Fibroblast of skin of left quadriceps (primary cell): ENCODE measurements at regions not wholly inside any gene's neighbourhood (a gene's known extent, or its start where the extent isn't known, plus 50 kb on each side); places are given as distances from the start of the nearest gene placed in this dataset.

Experiments used
- DNase-seq, 2 experiments: peaks; one replicate each; pipeline ENCODE4 v3.0.0-alpha.2; 2013; ENCODE audit warnings: low read depth in 2 of 2

- DNase-seq = no peak
Measured at GRCh38 chr1:17970757-17971156, 136.8 kb upstream of the IGSF21 start.

DNA sequence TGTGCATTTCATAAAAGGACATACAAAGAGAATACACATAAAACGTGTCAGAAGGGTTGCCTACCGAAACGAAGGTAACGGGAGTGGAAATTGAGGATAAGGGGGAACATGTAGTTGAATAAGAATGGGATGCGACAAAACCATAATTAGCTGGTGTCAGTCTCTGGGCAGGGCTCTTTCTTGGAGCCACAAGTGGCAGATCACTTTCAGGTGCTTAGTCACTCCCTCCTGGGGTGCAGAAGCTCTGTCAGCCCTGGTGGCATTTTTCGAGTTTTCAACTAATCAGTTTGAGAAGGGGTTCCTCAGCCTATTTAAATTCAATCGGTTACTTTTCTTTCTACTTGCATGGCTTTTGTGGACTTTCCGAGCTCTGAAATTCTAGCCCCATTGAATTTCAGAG is 133.9 kb upstream of the IGSF21 start:
- DNase-seq = no peak

DNA sequence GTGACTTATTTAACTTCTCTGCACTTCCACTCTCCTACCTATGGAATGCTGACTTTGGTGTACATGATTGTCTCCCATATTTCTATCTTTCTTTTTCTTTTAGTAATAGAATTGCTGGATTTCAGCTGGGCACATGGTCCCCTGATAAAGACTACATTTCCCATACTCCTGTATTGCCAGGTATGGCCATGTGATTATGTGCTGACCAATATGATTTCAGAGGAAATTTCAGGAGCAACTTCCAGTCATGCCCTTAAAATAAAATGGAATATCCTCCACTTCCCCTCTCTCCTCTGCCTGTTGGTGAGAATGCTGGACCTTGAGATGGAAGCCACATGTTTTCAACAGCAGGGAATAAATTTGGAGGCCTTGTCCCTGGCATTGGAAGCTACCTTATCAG is 130.7 kb upstream of the IGSF21 start:
- DNase-seq = no peak

DNA sequence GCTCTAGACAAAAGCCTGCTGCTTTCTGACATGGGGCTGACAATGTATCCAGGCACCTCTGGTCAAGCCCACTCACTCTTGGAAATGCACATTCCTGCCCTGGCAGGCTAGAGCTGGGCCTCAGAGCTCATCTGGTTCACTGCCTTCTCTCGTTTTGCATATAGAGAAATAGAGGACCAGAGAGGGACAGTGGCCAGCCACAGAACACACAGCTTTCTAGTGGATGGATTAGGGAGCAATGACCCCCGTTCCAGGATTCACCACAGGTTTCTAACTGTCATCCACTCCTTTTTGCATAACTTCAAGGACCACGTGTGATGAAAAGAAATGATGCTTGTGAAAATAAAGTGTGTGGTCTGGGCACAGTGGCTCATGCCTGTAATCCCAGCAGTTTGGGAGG is 129.6 kb upstream of the IGSF21 start:
- no peak for DNase-seq

- DNase-seq = no peak
Measured at GRCh38 chr1:17979815-17980214, 127.8 kb upstream of the IGSF21 start.

GRCh38 chr1:17982197-17982596 is 125.4 kb upstream of the IGSF21 start:
- DNase-seq = no peak

- DNase-seq = no peak
Measured at GRCh38 chr1:17984583-17984982, 123.0 kb upstream of the IGSF21 start.

DNA sequence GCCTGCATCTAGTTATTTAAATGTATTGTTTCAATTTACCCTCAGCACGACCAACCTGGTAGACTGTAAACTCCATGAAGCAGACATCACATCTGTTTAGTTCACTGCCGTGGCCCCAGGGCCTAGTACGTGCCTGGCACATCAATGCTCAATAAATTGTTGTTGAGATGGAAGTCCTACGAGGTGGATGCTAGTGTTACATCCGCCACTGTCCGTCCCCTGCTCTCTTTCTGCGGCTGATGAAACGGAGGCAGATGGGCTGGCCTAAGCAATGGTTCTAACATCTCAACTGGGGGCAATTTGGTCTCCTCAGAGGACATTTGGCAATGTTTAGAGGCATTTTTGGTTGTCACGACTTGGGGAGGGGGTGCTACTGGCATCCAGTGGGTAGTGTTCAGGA is 121.4 kb upstream of the IGSF21 start:
- DNase-seq = no peak

DNA sequence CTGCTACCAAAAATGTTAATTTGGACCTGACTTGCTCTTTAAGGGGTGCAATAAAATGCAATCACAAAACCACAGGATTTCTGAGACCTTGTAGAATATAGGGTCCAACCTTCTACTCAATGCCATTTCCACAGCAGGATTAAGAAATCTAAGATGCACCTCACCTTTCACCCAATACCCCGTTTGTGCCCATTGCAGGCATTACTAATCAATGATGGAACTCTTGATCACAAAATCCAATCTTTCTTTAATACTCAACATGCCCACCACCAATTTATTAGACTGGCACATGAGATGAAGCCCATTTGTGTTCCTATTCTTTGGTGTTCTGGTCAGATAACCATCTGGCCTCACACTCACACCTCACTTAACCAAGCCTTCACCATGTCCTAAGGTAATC is 117.2 kb upstream of the IGSF21 start:
- no peak for DNase-seq

GRCh38 chr1:17991996-17992395 is 115.6 kb upstream of the IGSF21 start:
- DNase-seq = no peak

DNA sequence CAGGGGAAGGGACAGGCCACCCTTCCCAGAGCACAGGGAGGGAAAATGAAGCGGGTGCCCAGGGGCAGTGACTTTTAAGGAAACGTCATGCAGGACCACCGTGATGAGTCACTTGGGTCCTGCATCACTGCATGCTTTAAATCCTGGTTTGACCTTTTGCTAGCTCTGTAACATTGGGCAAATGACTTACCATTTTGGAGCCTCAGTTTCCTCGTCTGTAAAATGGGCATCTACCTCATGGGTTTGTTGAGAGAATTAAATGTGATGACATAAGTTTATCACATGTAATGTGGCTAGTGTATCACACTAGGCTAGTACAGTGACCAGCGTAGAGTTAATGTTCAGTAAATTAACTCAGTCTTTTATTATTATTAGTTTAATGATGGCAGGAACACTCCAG is 114.8 kb upstream of the IGSF21 start:
- no peak for DNase-seq

- no peak for DNase-seq
Measured at GRCh38 chr1:17994046-17994445, 113.6 kb upstream of the IGSF21 start.

- DNase-seq = no peak
Measured at GRCh38 chr1:17995480-17995879, 112.1 kb upstream of the IGSF21 start.

DNA sequence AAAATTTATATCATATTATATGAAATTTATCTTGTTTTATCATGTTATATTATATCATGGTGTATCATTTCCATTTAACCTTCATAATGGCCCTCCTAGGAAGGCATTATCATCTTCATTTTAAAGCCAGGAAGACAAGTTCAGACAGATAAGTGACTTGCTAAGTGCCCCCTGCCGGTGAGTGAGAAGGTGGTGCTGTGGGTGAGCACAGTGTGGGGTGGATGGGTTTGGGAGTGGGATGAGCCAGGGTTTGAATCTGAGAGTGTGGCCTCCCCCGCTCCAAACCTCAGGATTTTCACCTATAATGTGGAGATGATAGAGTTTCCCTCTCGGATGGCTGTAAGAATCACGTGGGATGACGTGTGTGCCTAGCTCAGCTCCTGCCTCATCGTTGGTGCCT is 108.7 kb upstream of the IGSF21 start:
- no peak for DNase-seq

GRCh38 chr1:17999884-18000283 is 107.7 kb upstream of the IGSF21 start:
- DNase-seq = no peak

DNA sequence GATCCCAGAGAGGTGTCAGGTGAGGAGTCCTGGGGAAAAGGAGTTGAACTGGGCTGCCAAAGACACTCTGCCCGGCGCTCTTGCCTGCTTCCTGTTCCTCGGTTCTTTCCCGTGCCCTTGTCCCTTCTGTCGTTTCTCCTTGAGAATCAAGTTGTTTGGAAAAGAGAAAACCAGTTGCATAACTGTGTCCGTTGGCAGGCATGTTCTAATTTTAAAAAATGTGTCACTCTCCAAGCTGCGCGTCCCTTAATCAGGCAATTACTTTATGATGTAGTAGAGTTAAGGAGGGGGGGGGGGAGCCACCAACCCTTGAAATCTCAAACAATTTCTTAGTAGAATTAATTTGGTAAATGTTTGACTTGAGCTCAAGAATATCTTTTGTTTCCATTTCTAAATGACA is 105.9 kb upstream of the IGSF21 start:
- no peak for DNase-seq

DNA sequence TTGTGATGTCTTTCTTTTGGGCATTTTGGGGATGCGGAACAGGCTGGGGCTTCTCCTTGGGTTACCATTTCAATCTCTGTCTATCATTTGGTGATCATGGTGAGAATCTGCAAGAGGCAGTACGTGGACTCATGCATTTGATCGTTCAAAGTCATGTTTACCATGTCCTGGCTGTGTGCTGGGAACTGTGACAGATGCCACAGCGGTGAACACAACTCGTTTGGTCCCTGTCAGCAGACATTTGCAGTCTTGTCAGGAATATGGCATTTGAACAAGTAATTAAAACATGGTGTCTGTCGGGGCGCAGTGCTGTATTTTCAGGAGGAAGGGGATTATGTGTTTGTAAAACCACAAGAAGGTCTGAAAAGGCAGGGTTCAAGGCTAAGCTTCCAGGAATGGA is 103.3 kb upstream of the IGSF21 start:
- no peak for DNase-seq

GRCh38 chr1:18005238-18005637 is 102.4 kb upstream of the IGSF21 start:
- DNase-seq = no peak

DNA sequence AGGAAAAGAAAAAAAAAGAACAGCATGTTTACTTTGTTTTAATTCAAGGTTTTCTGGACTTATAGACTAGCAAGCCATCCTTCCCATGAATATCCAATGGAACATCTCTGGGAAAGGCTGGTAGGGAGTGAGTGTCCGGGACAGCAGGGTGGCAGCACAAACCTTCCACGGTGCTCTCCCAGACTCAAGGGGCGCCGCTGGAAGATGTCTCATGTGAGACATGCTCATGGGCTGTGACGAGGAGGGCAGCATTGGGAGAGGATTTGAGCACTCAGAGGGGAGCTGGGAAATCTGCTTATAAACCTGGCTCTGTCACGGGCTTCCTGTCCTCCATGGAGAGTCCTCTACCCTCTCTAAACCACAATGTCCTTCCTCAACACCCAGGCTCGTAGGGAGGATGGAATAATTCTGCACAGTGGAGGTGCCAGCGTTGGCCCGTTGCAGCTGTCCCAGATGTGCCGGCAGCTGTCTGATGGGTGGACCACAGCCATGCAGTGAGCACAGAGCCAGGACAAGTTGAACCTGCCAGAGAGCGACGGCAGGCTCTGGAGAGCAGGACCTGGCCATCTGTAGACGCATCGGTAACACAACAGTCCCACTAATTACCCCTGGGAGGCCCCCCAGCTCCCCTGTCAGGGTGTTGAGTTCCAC is 100.1 kb upstream of the IGSF21 start:
- no peak for DNase-seq

DNA sequence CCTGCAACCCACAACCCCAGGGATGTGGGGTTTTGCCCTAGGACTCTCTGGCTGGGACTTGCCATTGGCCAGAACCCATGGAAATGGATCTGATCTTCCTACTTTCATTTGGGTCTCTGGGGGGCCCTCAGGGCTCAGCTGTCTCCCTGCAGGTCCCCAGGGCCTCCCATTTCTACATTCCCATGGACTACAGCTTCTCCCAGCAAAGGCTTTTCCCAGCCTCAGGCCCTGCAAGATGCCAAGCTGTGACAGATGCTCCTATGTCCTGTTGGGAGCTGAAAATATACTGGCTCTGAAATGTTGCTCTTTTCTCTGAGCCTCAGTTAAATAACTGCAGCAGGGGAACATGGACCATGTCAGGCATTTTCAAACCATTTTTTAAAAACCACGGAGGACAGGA is 99.5 kb upstream of the IGSF21 start:
- no peak for DNase-seq

GRCh38 chr1:18009055-18009454 is 98.5 kb upstream of the IGSF21 start:
- no peak for DNase-seq

- no peak for DNase-seq
Measured at GRCh38 chr1:18009478-18009961, 98.1 kb upstream of the IGSF21 start.

GRCh38 chr1:18010408-18010807 is 97.2 kb upstream of the IGSF21 start:
- no peak for DNase-seq

GRCh38 chr1:18010945-18011344 is 96.7 kb upstream of the IGSF21 start:
- DNase-seq = no peak
